Left cardiac atrium (tissue), 4 donors: ENCODE measurements at regions not wholly inside any gene's neighbourhood (a gene's known extent, or its start where the extent isn't known, plus 50 kb on each side); places are given as distances from the start of the nearest gene placed in this dataset.
"Not testable (repeated sequence)": the region's sequence is repeated elsewhere in the genome, so short reads cannot be mapped to it uniquely, and the experiment has no call there.

Source experiments
- ATAC-seq, 2 donors: fragments of 200-7000 bp; cut with Tn5 transposase; one replicate each; pipeline ENCODE4 v1.9.1; 2020; ENCODE audit warnings: mild to moderate bottlenecking in 2 of 2, moderate library complexity in 2 of 2
- DNase-seq: peaks from one replicate; pipeline ENCODE4 v3.0.0-alpha.2; 2020
- intact Hi-C, 2 donors: fragments of 100-400 bp; cut with DNase I; formaldehyde crosslinking; loops; one replicate each; pipeline versions ENCODE4 v1.14.1 to v1.15.1; 2022 to 2023
- donor health status: DM: no; HTN: yes; CAD: no.
- donor health status: DM: no; HTN: yes; CAD: no; lungs with severe emphysema.
- donor health status: DM: yes; HTN: yes; CAD: no.
- donor health status: Dilated cardiomyopathy.

GRCh38 chrY:23361897-23362296 is 142.6 kb downstream of the DAZ2 start:
- intact Hi-C loops, ATAC-seq, DNase-seq: not testable (repeated sequence)

GRCh38 chrY:23363239-23363997 is 144.1 kb downstream of the DAZ2 start:
- DNase-seq, intact Hi-C loops, ATAC-seq: not testable (repeated sequence)

- ATAC-seq, intact Hi-C loops: not testable (repeated sequence)
These were observed 144.8 kb downstream of the DAZ2 start for GRCh38 chrY:23364174-23364573.

DNA sequence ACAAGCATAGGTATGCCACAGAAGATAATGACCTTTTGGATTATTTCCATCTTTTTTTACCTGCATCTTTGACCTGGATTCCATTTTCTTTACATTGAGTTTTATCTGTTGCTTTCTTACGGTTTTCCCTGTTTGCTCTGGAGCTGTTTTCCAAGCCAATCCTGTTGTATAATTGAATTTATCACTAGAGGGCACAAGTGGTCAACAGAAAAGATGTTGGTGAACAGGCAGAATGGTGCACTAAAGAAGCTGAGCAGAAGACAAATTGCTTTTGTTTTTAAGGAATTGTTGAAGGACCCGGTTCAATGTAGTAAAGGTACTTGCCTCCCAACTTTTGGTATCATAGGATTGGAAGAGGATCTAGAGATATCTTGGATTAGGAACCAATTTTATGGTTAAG is 177.8 kb downstream of the DAZ2 start:
- ATAC-seq, DNase-seq, intact Hi-C loops: not testable (repeated sequence)

More at GRCh38 chrY:23364174-23364573, 144.8 kb downstream of the DAZ2 start:
- DNase-seq: not testable (repeated sequence)

- peak in 1 of 2 donors; percentile 76 for ATAC-seq
- intact Hi-C loops: not testable (repeated sequence)
These were observed 181.9 kb downstream of the DAZ2 start for GRCh38 chrY:23401280-23401679.

GRCh38 chrY:23401818-23402217 is 182.5 kb downstream of the DAZ2 start:
- DNase-seq, intact Hi-C loops: not testable (repeated sequence)
- peak in 1 of 2 donors; percentile 25 for ATAC-seq

More at GRCh38 chrY:23401280-23401679, 181.9 kb downstream of the DAZ2 start:
- DNase-seq: not testable (repeated sequence)

GRCh38 chrY:23415955-23416354 is 196.6 kb downstream of the DAZ2 start:
- intact Hi-C loops, DNase-seq: not testable (repeated sequence)
- ATAC-seq: peak in 1 of 2 donors; percentile 49

DNA sequence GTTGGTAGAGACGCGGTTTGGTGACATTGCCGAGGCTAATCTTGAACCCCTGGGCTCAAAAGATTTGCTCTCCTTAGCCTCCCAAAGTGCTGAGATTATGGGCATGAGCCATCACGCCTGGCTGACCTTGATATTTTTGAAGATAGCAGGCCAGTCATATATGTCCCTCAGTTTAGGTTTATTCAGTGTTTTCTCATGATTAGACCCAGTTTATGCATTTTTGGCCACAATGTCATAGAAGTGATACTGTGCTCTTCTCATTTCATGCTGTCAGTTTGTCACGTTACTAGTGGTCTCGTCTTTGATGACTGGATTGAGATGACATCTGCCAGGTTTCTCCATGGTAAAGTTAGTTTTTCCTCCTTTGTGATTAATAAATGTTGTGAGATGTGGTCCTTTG is 209.9 kb downstream of the DAZ2 start:
- DNase-seq, ATAC-seq, intact Hi-C loops: not testable (repeated sequence)

- intact Hi-C loops, ATAC-seq, DNase-seq: not testable (repeated sequence)
These were observed 225.4 kb downstream of the DAZ2 start for GRCh38 chrY:23444742-23445141.

DNA sequence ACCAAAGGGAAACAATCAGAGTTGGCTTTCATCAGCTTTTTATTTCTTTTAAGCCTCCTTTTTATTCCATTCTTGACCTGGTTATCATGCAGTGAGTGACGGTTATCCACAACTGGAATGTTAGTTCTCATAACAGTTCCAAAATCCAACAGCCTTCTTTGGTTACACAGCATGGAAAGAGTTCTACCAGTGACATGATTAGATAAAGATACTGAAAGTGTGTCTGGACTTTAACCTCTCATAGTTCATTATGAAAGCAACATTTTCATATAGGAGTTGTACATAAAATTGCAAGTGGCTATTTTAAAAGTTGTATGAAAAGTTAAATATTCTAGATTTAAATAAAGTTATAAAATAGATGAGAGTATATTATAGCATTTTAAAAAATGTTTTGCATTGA is 225.9 kb downstream of the DAZ2 start:
- DNase-seq, intact Hi-C loops, ATAC-seq: not testable (repeated sequence)

- ATAC-seq, DNase-seq, intact Hi-C loops: not testable (repeated sequence)
These were observed 236.3 kb downstream of the DAZ2 start for GRCh38 chrY:23455647-23456046.

DNA sequence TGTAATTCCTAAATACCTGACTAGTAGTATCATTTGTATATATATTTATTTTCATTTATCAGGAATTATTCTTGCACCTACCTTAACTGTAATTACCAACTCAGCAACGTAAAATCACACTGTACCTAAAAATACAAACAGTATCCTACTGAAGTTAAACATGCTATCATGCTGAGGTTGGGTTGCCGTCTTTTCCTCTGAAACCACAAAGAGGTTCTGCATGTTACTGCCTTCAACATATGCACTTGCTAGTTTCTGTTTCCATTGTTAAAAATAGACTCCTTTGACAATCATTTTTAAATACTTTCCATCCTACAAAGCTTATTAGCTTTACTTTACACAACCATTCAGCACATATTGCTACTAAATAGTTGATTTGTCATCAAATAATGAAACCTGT is 283.6 kb downstream of the DAZ2 start:
- ATAC-seq, intact Hi-C loops: not testable (repeated sequence)

More for the DNA sequence above, 283.6 kb downstream of the DAZ2 start:
- not testable (repeated sequence) for DNase-seq
